ENCODE measurements at regions not wholly inside any gene's neighbourhood (a gene's known extent, or its start where the extent isn't known, plus 50 kb on each side); places are given as distances from the start of the nearest gene placed in this dataset.

GRCh38 chr3:43858294-43858701 is 167.6 kb downstream of the ABHD5 start:
- Histone ChIP-seq H3K9me2 (replicated peaks; ENCODE audit: insufficient read depth) (no peaks in the 10 kb centered on the region), H3K4me3 (no peak overlapping the region), H4K20me1 (ENCODE audit: insufficient read depth, poor library complexity, severe bottlenecking) (no peaks in the 10 kb centered on the region), H3K36me3 (replicated peaks; ENCODE audit: insufficient read depth, low read depth) (no peaks in the 10 kb centered on the region), H3K9me3 (ENCODE audit: low read depth) (no peaks in the 10 kb centered on the region), H3K4me2 (peak overlapping the region; percentile 57), H3K27me3 (peaks cover 6% of the 10 kb centered on the region), H3K79me2 (no peaks in the 10 kb centered on the region), H2AFZ (no peak overlapping the region), H3K27ac (no peak overlapping the region), H3K4me1 (ENCODE audit: insufficient read depth) (no peaks in the 10 kb centered on the region)
- DNase-seq (ENCODE audit: low spot score), result no peak
- no peak for TF ChIP-seq EZH2 (IDR thresholded peaks at IDR 0.05; ENCODE audit: borderline replicate concordance)
- TF ChIP-seq EZH2phosphoT487 (IDR thresholded peaks at IDR 0.05; ENCODE audit: low read depth, severe bottlenecking, unreplicated experiment), result no peak
- TF ChIP-seq CTCF (IDR thresholded peaks at IDR 0.05; ENCODE audit: poor library complexity), result no peak
- 22% methylated on average over 13 of the region's 14 CpGs for WGBS (ENCODE audit: low lambda C conversion rate, missing lambda C conversion rate)

- no peaks in the 10 kb centered on the region for H3K9me2 ChIP-seq (replicated peaks; ENCODE audit: insufficient read depth)
- no peak overlapping the region for H2AFZ ChIP-seq
- H3K4me3 ChIP-seq, result no peak overlapping the region
- H3K27me3 ChIP-seq, result peaks cover 6% of the 10 kb centered on the region
- no peak for TF ChIP-seq EZH2 (IDR thresholded peaks at IDR 0.05; ENCODE audit: borderline replicate concordance)
- H3K27ac ChIP-seq, result no peak overlapping the region
- H3K36me3 ChIP-seq (replicated peaks; ENCODE audit: insufficient read depth, low read depth), result no peaks in the 10 kb centered on the region
- no peaks in the 10 kb centered on the region for H3K4me1 ChIP-seq (ENCODE audit: insufficient read depth)
- H3K79me2 ChIP-seq, result no peaks in the 10 kb centered on the region
- H3K9me3 ChIP-seq (ENCODE audit: low read depth), result no peaks in the 10 kb centered on the region
- 87% methylated on average over 3 of the region's 3 CpGs for WGBS (ENCODE audit: low lambda C conversion rate, missing lambda C conversion rate)
- H4K20me1 ChIP-seq (ENCODE audit: insufficient read depth, poor library complexity, severe bottlenecking), result no peaks in the 10 kb centered on the region
- no peak overlapping the region for H3K4me2 ChIP-seq
- no peak for DNase-seq (ENCODE audit: low spot score)
These were observed 169.0 kb downstream of the ABHD5 start for GRCh38 chr3:43859766-43860165.

GRCh38 chr3:43861635-43862034 is 170.9 kb downstream of the ABHD5 start:
- no peak overlapping the region for H3K27ac ChIP-seq
- H3K9me2 ChIP-seq (replicated peaks; ENCODE audit: insufficient read depth), result no peaks in the 10 kb centered on the region
- H4K20me1 ChIP-seq (ENCODE audit: insufficient read depth, poor library complexity, severe bottlenecking), result no peaks in the 10 kb centered on the region
- TF ChIP-seq EZH2phosphoT487 (IDR thresholded peaks at IDR 0.05; ENCODE audit: low read depth, severe bottlenecking, unreplicated experiment), result no peak
- no peak for TF ChIP-seq EZH2 (IDR thresholded peaks at IDR 0.05; ENCODE audit: borderline replicate concordance)
- TF ChIP-seq CTCF (IDR thresholded peaks at IDR 0.05; ENCODE audit: poor library complexity), result no peak
- H3K4me3 ChIP-seq, result no peak overlapping the region
- no peaks in the 10 kb centered on the region for H3K9me3 ChIP-seq (ENCODE audit: low read depth)
- H3K27me3 ChIP-seq, result peaks cover 3% of the 10 kb centered on the region
- DNase-seq (ENCODE audit: low spot score), result no peak
- 100% methylated on average over 3 of the region's 3 CpGs for WGBS (ENCODE audit: low lambda C conversion rate, missing lambda C conversion rate)
- no peaks in the 10 kb centered on the region for H3K36me3 ChIP-seq (replicated peaks; ENCODE audit: insufficient read depth, low read depth)
- H3K79me2 ChIP-seq, result no peaks in the 10 kb centered on the region
- H3K4me2 ChIP-seq, result no peak overlapping the region
- H2AFZ ChIP-seq, result no peak overlapping the region
- peaks cover 8% of the 10 kb centered on the region for H3K4me1 ChIP-seq (ENCODE audit: insufficient read depth)

GRCh38 chr3:43862470-43862869 is 171.7 kb downstream of the ABHD5 start:
- TF ChIP-seq EZH2 (IDR thresholded peaks at IDR 0.05; ENCODE audit: borderline replicate concordance) (no peak), CTCF (IDR thresholded peaks at IDR 0.05; ENCODE audit: poor library complexity) (no peak), EZH2phosphoT487 (IDR thresholded peaks at IDR 0.05; ENCODE audit: low read depth, severe bottlenecking, unreplicated experiment) (no peak)
- Histone ChIP-seq H3K4me3 (no peak overlapping the region), H3K4me2 (no peak overlapping the region), H3K4me1 (ENCODE audit: insufficient read depth) (peaks cover 14% of the 10 kb centered on the region), H3K27ac (no peak overlapping the region), H2AFZ (no peak overlapping the region), H3K27me3 (no peaks in the 10 kb centered on the region), H3K79me2 (no peaks in the 10 kb centered on the region), H3K9me2 (replicated peaks; ENCODE audit: insufficient read depth) (no peaks in the 10 kb centered on the region), H4K20me1 (ENCODE audit: insufficient read depth, poor library complexity, severe bottlenecking) (no peaks in the 10 kb centered on the region), H3K9me3 (ENCODE audit: low read depth) (no peaks in the 10 kb centered on the region), H3K36me3 (replicated peaks; ENCODE audit: insufficient read depth, low read depth) (no peaks in the 10 kb centered on the region)
- WGBS (ENCODE audit: low lambda C conversion rate, missing lambda C conversion rate), result 95% methylated on average over 4 of the region's 4 CpGs
- no peak for DNase-seq (ENCODE audit: low spot score)

Measured in hepatocyte (in vitro differentiated cells).